Body of pancreas (tissue), 4 donors: ENCODE measurements at regions not wholly inside any gene's neighbourhood (a gene's known extent, or its start where the extent isn't known, plus 50 kb on each side); places are given as distances from the start of the nearest gene placed in this dataset.

Experiments
- CTCF ChIP-seq, 7 experiments: fragments of 450-650 bp in 4 of 7; fragments of 200-600 bp in 3 of 7; sonication (generic) in 3 of 7; IDR thresholded peaks; one replicate each; pipeline ENCODE4 v1.5.1; 2016 to 2019; ENCODE audit warnings: antibody characterized with exemption in 7 of 7
- POLR2A ChIP-seq, 3 donors: fragments of 450-650 bp; IDR thresholded peaks; one replicate each; pipeline ENCODE4 v1.6.1; 2016; ENCODE audit warnings: antibody characterized with exemption in 3 of 3, mild to moderate bottlenecking in 2 of 3

- TF ChIP-seq POLR2A (IDR thresholded peaks at IDR 0.05) (no peak), CTCF (IDR thresholded peaks at IDR 0.05) (no peak)
Observed at GRCh38 chr13:34459856-34460255, 482.2 kb upstream of the NBEA start.
